ENCODE measurements at regions not wholly inside any gene's neighbourhood (a gene's known extent, or its start where the extent isn't known, plus 50 kb on each side); places are given as distances from the start of the nearest gene placed in this dataset.
"Not testable (repeated sequence)": the region's sequence is repeated elsewhere in the genome, so short reads cannot be mapped to it uniquely, and the experiment has no call there.

DNA sequence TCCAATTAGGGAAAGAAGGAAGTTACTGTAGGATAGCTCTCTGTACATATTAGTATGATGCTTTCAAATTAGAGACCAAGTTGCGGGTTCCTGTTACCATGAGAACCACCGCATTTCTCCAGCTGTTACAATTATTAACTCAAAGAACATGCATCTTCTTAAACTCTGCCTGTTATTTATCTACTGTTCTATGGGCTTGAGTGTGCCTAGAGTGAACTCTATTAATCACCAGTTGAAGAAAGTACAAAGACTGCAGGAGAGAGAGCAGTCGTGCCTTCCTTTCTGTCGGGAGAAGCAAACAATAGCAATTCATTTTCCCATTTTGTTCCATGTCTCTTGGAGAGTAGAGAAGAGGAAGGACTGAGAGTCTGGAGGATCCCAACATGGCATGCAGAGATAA, 1071.2 kb downstream of the TYW1 start:
- H3K9me3 ChIP-seq, result no peaks in the 10 kb centered on the region
- no peak for DNase-seq (ENCODE audit: low spot score in 2 of 2)
- H3K4me3 ChIP-seq, result no peak overlapping the region
- 60% methylated on average over 4 of the region's 4 CpGs for WGBS
- no peaks in the 10 kb centered on the region for H3K36me3 ChIP-seq
- H3K4me1 ChIP-seq, result no peaks in the 10 kb centered on the region
- TF ChIP-seq EP300 (IDR thresholded peaks at IDR 0.05) (no peak), CTCF (IDR thresholded peaks at IDR 0.05) (no peak), POLR2AphosphoS5 (IDR thresholded peaks at IDR 0.05) (no peak), POLR2A (IDR thresholded peaks at IDR 0.05) (no peak)
- no peaks in the 10 kb centered on the region for H3K27me3 ChIP-seq
- no peak overlapping the region for H3K27ac ChIP-seq

DNA sequence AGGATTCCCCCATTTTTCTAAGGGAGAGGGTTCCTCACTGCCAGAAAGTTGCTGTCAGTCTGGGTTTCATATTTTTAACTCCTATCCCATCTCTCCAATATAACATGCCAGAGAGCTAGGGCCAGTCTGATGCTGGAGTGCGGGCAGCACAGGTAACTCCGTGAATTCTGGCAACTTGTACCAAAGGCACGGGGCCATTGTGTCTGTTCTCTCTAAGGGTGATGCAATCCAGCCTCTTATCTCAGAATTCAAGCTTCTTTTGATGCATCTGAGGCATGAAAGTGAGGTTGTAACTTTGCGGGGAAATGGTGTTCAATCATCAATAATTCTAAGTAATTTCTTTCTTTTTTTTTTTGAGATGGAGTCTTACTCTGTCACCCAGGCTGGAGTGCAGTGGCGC, 1074.4 kb downstream of the TYW1 start:
- TF ChIP-seq EP300 (IDR thresholded peaks at IDR 0.05) (no peak), POLR2A (IDR thresholded peaks at IDR 0.05) (no peak), CTCF (IDR thresholded peaks at IDR 0.05) (no peak), POLR2AphosphoS5 (IDR thresholded peaks at IDR 0.05) (no peak)
- DNase-seq (ENCODE audit: low spot score in 2 of 2), result no peak
- Histone ChIP-seq H3K4me3 (no peak overlapping the region), H3K27ac (no peak overlapping the region), H3K36me3 (no peaks in the 10 kb centered on the region), H3K27me3 (peaks cover 5% of the 10 kb centered on the region), H3K4me1 (no peaks in the 10 kb centered on the region), H3K9me3 (no peaks in the 10 kb centered on the region)
- 83% methylated on average over 5 of the region's 5 CpGs for WGBS

- H3K27ac ChIP-seq, result no peak overlapping the region
- DNase-seq (ENCODE audit: low spot score in 2 of 2), result no peak
- peaks cover 5% of the 10 kb centered on the region for H3K27me3 ChIP-seq
- no peaks in the 10 kb centered on the region for H3K9me3 ChIP-seq
- no peak for TF ChIP-seq POLR2AphosphoS5 (IDR thresholded peaks at IDR 0.05)
- 71% methylated on average over 5 of the region's 5 CpGs for WGBS
- no peak overlapping the region for H3K4me3 ChIP-seq
- no peaks in the 10 kb centered on the region for H3K4me1 ChIP-seq
- no peaks in the 10 kb centered on the region for H3K36me3 ChIP-seq
These were observed 1077.1 kb downstream of the TYW1 start for GRCh38 chr7:68073701-68074100.

- no peaks in the 10 kb centered on the region for H3K36me3 ChIP-seq
- H3K4me3 ChIP-seq, result no peak overlapping the region
- TF ChIP-seq POLR2AphosphoS5 (IDR thresholded peaks at IDR 0.05) (no peak), POLR2A (IDR thresholded peaks at IDR 0.05) (no peak), EP300 (IDR thresholded peaks at IDR 0.05) (no peak), CTCF (IDR thresholded peaks at IDR 0.05) (no peak)
- no peak overlapping the region for H3K27ac ChIP-seq
- peaks cover 5% of the 10 kb centered on the region for H3K27me3 ChIP-seq
- H3K9me3 ChIP-seq, result no peaks in the 10 kb centered on the region
- DNase-seq (ENCODE audit: low spot score in 2 of 2), result no peak
- no peaks in the 10 kb centered on the region for H3K4me1 ChIP-seq
- 77% methylated on average over 3 of the region's 3 CpGs for WGBS
These were observed 1077.6 kb downstream of the TYW1 start for GRCh38 chr7:68074242-68074641.

DNA sequence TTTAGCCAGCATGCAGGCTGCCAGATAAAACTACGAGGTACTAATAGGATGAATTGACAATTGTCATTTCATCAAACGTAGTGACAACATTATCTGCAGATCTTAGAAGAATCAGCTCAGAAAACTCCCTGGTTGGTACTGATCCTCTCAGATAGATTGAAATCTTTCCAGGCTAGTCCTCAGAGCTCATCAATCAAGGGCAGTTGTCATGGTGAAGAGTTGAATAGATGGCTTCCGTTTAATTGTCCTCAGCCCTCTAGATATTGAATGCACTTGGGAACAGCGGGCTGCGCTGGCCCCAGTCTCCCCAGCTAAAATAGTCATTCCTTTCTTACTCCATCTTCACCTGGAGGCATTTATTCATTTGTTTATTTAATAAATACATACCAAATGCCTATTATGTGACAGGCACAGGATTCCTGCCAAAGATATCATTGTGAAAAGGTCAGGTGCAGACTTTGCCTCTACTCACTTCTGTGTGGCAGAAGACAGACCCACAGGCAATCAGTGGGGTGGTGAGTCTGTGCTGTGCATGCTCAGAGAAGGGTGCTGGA, 1081.6 kb downstream of the TYW1 start:
- no peak for DNase-seq (ENCODE audit: low spot score in 2 of 2)
- Histone ChIP-seq H3K9me3 (peaks cover 8% of the 10 kb centered on the region), H3K27ac (no peak overlapping the region), H3K27me3 (peaks cover 5% of the 10 kb centered on the region), H3K4me1 (no peaks in the 10 kb centered on the region), H3K4me3 (no peak overlapping the region), H3K36me3 (no peaks in the 10 kb centered on the region)
- TF ChIP-seq CTCF (IDR thresholded peaks at IDR 0.05) (no peak), POLR2AphosphoS5 (IDR thresholded peaks at IDR 0.05) (no peak), EP300 (IDR thresholded peaks at IDR 0.05) (no peak), POLR2A (IDR thresholded peaks at IDR 0.05) (no peak)
- WGBS, result 60% methylated on average over 5 of the region's 5 CpGs

DNA sequence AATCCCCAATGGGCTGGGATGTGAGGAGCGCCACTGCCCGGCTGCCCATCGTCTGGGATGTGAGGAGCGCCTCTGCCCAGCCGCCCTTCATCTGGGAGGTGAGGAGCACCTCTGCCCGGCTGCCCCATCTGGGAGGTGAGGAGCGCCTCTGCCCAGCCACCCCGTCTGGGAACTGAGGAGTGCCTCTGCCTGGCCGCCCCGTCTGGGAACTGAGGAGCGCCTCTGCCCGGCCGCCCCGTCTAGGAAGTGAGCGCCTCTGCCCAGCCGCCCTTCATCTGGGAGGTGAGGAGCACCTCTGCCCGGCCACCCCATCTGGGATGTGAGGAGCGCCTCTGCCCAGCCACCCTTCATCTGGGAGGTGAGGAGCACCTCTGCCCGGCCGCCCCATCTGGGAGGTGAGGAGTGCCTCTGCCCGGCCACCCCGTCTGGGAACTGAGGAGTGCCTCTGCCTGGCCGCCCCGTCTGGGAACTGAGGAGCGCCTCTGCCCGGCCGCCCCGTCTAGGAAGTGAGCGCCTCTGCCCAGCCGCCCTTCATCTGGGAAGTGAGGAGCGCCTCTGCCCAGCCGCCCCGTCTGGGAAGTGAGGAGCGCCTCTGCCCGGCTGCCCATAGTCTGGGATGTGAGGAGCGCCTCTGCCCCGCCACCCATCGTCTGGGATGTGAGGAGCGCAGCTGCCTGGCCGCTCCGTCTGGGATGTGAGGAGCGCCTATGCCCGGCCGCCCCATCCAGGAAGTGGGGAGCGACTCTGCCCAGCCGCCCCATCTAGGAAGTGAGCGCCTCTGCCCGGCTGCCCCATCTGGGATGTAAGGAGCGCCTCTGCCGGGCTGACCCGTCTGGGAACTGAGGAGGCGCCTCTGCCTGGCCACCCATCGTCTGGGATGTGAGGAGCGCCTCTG, 1085.7 kb downstream of the TYW1 start:
- H3K27me3 ChIP-seq; H3K4me1 ChIP-seq; H3K4me3 ChIP-seq; DNase-seq (ENCODE audit: low spot score in 2 of 2); H3K27ac ChIP-seq; H3K36me3 ChIP-seq: not testable (repeated sequence)
- WGBS, result 95% methylated on average over 28 of the region's 54 CpGs
- peaks cover 11% of the 10 kb centered on the region for H3K9me3 ChIP-seq

DNA sequence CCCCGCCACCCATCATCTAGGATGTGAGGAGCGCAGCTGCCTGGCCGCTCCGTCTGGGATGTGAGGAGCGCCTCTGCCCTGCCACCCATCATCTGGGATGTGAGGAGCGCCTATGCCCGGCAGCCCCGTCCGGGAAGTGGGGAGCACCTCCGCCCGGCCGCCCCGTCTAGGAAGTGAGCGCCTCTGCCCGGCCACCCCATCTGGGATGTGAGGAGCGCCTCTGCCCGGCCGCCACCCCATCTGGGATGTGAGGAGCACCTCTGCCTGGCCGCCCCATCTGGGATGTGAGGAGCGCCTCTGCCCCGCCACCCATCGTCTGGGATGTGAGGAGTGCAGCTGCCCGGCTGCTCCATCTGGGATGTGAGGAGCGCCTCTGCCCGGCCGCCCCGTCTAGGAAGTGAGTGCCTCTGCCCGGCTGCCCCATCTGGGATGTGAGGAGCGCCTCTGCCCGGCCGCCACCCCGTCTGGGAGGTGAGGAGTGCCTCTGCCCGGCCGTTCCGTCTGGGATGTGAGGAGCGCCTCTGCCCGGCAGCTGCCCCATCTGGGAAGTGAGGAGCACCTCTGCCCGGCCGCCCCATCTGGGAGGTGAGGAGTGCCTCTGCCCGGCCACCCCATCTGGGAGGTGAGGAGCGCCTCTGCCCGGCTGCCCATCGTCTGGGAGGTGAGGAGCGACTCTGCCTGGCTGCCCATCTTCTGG, 1086.5 kb downstream of the TYW1 start:
- H3K27ac ChIP-seq; DNase-seq (ENCODE audit: low spot score in 2 of 2); H3K4me1 ChIP-seq; H3K27me3 ChIP-seq; H3K36me3 ChIP-seq; H3K4me3 ChIP-seq: not testable (repeated sequence)
- 91% methylated on average over 5 of the region's 44 CpGs for WGBS
- peaks cover 11% of the 10 kb centered on the region for H3K9me3 ChIP-seq
